ENCODE measurements at regions not wholly inside any gene's neighbourhood (a gene's known extent, or its start where the extent isn't known, plus 50 kb on each side); places are given as distances from the start of the nearest gene placed in this dataset.
"Not testable (repeated sequence)": the region's sequence is repeated elsewhere in the genome, so short reads cannot be mapped to it uniquely, and the experiment has no call there.

- WGBS, 2 donors = 87 to 97% methylated on average over 2 of the region's 2 CpGs
- H3K9me3 ChIP-seq = no peaks in the 10 kb centered on the region
- H3K4me3 ChIP-seq = no peak overlapping the region
- DNase-seq (no peak), ATAC-seq (ENCODE audit: low FRiP score in 2 of 2) (no peak)
- H3K27me3 ChIP-seq = no peaks in the 10 kb centered on the region
- no peak for TF ChIP-seq CTCF (IDR thresholded peaks at IDR 0.05)
- TF ChIP-seq POLR2A (IDR thresholded peaks at IDR 0.05) = no peak
- no peak for TF ChIP-seq EP300 (IDR thresholded peaks at IDR 0.05)
- TF ChIP-seq POLR2AphosphoS5 (IDR thresholded peaks at IDR 0.05) = no peak
- H3K4me1 ChIP-seq = no peaks in the 10 kb centered on the region
- H3K27ac ChIP-seq = no peak overlapping the region
- no peaks in the 10 kb centered on the region for H3K36me3 ChIP-seq
Observed at GRCh38 chr3:98699132-98699531, 64.0 kb upstream of the ST3GAL6 start.

GRCh38 chr3:98701071-98701675 is 62.0 kb upstream of the ST3GAL6 start:
- Histone ChIP-seq H3K36me3 (no peaks in the 10 kb centered on the region), H3K27me3 (no peaks in the 10 kb centered on the region), H3K27ac (no peak overlapping the region), H3K4me3 (no peak overlapping the region), H3K4me1 (no peaks in the 10 kb centered on the region), H3K9me3 (no peaks in the 10 kb centered on the region)
- TF ChIP-seq POLR2A (IDR thresholded peaks at IDR 0.05) (no peak), EP300 (IDR thresholded peaks at IDR 0.05) (no peak), POLR2AphosphoS5 (IDR thresholded peaks at IDR 0.05) (no peak), CTCF (IDR thresholded peaks at IDR 0.05) (no peak)
- 41 to 60% methylated on average over 2 of the region's 2 CpGs for WGBS, 2 donors
- DNase-seq = no peak
- ATAC-seq (ENCODE audit: low FRiP score in 2 of 2) = no peak

GRCh38 chr3:98702166-98702565 is 61.0 kb upstream of the ST3GAL6 start:
- no peak for ATAC-seq (ENCODE audit: low FRiP score in 2 of 2)
- no peak for DNase-seq
- no peak overlapping the region for H3K4me3 ChIP-seq
- no peaks in the 10 kb centered on the region for H3K9me3 ChIP-seq
- no peaks in the 10 kb centered on the region for H3K27me3 ChIP-seq
- no peak overlapping the region for H3K27ac ChIP-seq
- no peaks in the 10 kb centered on the region for H3K4me1 ChIP-seq
- no peaks in the 10 kb centered on the region for H3K36me3 ChIP-seq
- WGBS, 2 donors = 79 to 83% methylated on average over 4 of the region's 4 CpGs
- no peak for TF ChIP-seq EP300 (IDR thresholded peaks at IDR 0.05)
- no peak for TF ChIP-seq CTCF (IDR thresholded peaks at IDR 0.05)
- no peak for TF ChIP-seq POLR2AphosphoS5 (IDR thresholded peaks at IDR 0.05)
- TF ChIP-seq POLR2A (IDR thresholded peaks at IDR 0.05) = no peak

GRCh38 chr3:98705212-98705611 is 57.9 kb upstream of the ST3GAL6 start:
- Histone ChIP-seq H3K4me3 (no peak overlapping the region), H3K27ac (no peak overlapping the region), H3K4me1 (no peaks in the 10 kb centered on the region), H3K27me3 (no peaks in the 10 kb centered on the region), H3K9me3 (no peaks in the 10 kb centered on the region), H3K36me3 (no peaks in the 10 kb centered on the region)
- no peak for TF ChIP-seq POLR2AphosphoS5 (IDR thresholded peaks at IDR 0.05)
- TF ChIP-seq POLR2A (IDR thresholded peaks at IDR 0.05) = no peak
- TF ChIP-seq EP300 (IDR thresholded peaks at IDR 0.05) = no peak
- TF ChIP-seq CTCF (IDR thresholded peaks at IDR 0.05) = no peak
- WGBS, 2 donors = 88 to 96% methylated on average over 1 of the region's 1 CpG
- DNase-seq = no peak
- ATAC-seq (ENCODE audit: low FRiP score in 2 of 2) = no peak

- no peaks in the 10 kb centered on the region for H3K27me3 ChIP-seq
- ATAC-seq (ENCODE audit: low FRiP score in 2 of 2) (no peak), DNase-seq (no peak)
- TF ChIP-seq CTCF (IDR thresholded peaks at IDR 0.05) (peak in 1 of 6 experiments; percentile 6), EP300 (IDR thresholded peaks at IDR 0.05) (no peak), POLR2A (IDR thresholded peaks at IDR 0.05) (no peak), POLR2AphosphoS5 (IDR thresholded peaks at IDR 0.05) (no peak)
- no peaks in the 10 kb centered on the region for H3K36me3 ChIP-seq
- no peaks in the 10 kb centered on the region for H3K4me1 ChIP-seq
- no peaks in the 10 kb centered on the region for H3K9me3 ChIP-seq
- H3K27ac ChIP-seq = no peak overlapping the region
- WGBS, 2 donors = 37 to 65% methylated on average over 1 of the region's 1 CpG
- no peak overlapping the region for H3K4me3 ChIP-seq
Observed at GRCh38 chr3:98705694-98706093, 57.4 kb upstream of the ST3GAL6 start.

- ATAC-seq (ENCODE audit: low FRiP score in 2 of 2); H3K9me3 ChIP-seq; H3K4me1 ChIP-seq; H3K4me3 ChIP-seq; H3K27me3 ChIP-seq; H3K27ac ChIP-seq; H3K36me3 ChIP-seq; DNase-seq: not testable (repeated sequence)
- WGBS, 2 donors = 49 to 59% methylated on average over 6 of the region's 6 CpGs
Observed at GRCh38 chr3:98708681-98709080, 54.5 kb upstream of the ST3GAL6 start.

Data from upper lobe of left lung (tissue), 6 donors.